ENCODE measurements at regions not wholly inside any gene's neighbourhood (a gene's known extent, or its start where the extent isn't known, plus 50 kb on each side); places are given as distances from the start of the nearest gene placed in this dataset.

DNA sequence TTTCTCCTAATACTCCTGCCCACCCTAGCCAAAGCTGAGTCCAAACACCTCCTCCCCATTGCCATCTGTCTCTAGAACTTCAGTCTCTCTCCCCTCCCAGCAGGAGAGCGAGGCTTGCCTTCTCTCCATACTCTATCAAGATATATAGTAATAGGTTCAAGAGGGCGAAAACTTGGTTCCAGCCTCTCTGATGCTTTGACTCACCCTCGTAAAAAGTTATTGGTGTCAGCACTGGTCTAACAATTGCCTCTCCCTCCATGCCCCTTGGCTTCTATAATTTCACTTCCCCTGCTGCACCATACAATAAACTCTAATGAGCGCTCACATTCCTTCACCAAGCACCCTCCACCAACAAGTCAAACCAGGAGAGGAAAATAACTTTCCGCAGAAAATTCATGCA lies 797.3 kb downstream of the BCL11A start:
- TF ChIP-seq, protein P1, sequence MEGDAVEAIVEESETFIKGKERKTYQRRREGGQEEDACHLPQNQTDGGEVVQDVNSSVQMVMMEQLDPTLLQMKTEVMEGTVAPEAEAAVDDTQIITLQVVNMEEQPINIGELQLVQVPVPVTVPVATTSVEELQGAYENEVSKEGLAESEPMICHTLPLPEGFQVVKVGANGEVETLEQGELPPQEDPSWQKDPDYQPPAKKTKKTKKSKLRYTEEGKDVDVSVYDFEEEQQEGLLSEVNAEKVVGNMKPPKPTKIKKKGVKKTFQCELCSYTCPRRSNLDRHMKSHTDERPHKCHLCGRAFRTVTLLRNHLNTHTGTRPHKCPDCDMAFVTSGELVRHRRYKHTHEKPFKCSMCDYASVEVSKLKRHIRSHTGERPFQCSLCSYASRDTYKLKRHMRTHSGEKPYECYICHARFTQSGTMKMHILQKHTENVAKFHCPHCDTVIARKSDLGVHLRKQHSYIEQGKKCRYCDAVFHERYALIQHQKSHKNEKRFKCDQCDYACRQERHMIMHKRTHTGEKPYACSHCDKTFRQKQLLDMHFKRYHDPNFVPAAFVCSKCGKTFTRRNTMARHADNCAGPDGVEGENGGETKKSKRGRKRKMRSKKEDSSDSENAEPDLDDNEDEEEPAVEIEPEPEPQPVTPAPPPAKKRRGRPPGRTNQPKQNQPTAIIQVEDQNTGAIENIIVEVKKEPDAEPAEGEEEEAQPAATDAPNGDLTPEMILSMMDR (IDR thresholded peaks at IDR 0.05): no peak
- TF ChIP-seq POLR2A (IDR thresholded peaks at IDR 0.05): no peak
